HCT116 (cell line): ENCODE measurements at regions not wholly inside any gene's neighbourhood (a gene's known extent, or its start where the extent isn't known, plus 50 kb on each side); places are given as distances from the start of the nearest gene placed in this dataset.

Source experiments
- ATAC-seq: fragments of 200-7000 bp; cut with Tn5 transposase; 2 replicates; pipeline ENCODE4 v1.9.1; 2020; ENCODE audit warnings: mild to moderate bottlenecking, moderate library complexity
- BruUV-seq: library from RNA; stranded (reverse); fragments of 400-500 nt; replicated peaks from 2 replicates; lab custom pipeline; 2021; lab: Mats Ljungman, UMichigan
- CTCF ChIA-PET: fragments of 300-600 bp; sonication (Branson Sonifier 250); formaldehyde crosslinking; loops from one replicate; lab custom pipeline; 2021; ENCODE audit warnings: antibody characterized with exemption; lab: Charles Lee
- POLR2A ChIA-PET: fragments of 300-600, 350-600 bp; sonication (Branson Sonifier 250); formaldehyde crosslinking; loops from one replicate; lab custom pipeline; 2021; ENCODE audit warnings: antibody characterized with exemption; lab: Charles Lee
- RAD21 ChIA-PET, 2 experiments: fragments of 300-600 bp; sonication (Branson Sonifier 250); formaldehyde crosslinking; loops; one replicate each; lab custom pipeline; 2023; ENCODE audit warnings: low total read pairs in 2 of 2; ENCODE audit not compliant: uncharacterized antibody in 2 of 2, unreplicated experiment in 2 of 2, low non-redundant PET in 1 of 2; lab: Charles Lee
- DNase-seq: peaks from one replicate; pipeline ENCODE4 v3.0.0-alpha.2; 2010; ENCODE audit warnings: low read depth, low spot score
- H2AFZ ChIP-seq: fragments of 200-600 bp; shearing (Covaris generic), sonication (generic); 2 replicates; pipeline ENCODE4 v1.6.1; 2017; ENCODE audit warnings: low read depth, mixed run types, mixed read lengths, antibody characterized with exemption, low read length; ENCODE audit not compliant: poor library complexity, severe bottlenecking
- H3K27ac ChIP-seq: 2 replicates; pipeline ENCODE4 v1.5.1; 2012; ENCODE audit warnings: low read depth, low read length
- H3K27me3 ChIP-seq: fragments of 200-600 bp; sonication (generic); 2 replicates; pipeline ENCODE4 v1.6.1; 2016; ENCODE audit warnings: mixed run types, low read length, mixed read lengths; ENCODE audit not compliant: insufficient read depth
- H3K36me3 ChIP-seq, 2 experiments: fragments of 200-500 bp in 1 of 2; fragments of 200-600 bp in 1 of 2; sonication (Bioruptor generic) in 1 of 2; sonication (generic) in 1 of 2; 2 replicates each; pipeline versions ENCODE4 v1.5.1 to v1.6.1; 2014 to 2016; ENCODE audit warnings: low read length in 2 of 2, inconsistent platforms in 1 of 2, mixed read lengths in 1 of 2, mixed run types in 1 of 2; ENCODE audit not compliant: insufficient read depth in 2 of 2, control insufficient read depth in 1 of 2
- H3K4me1 ChIP-seq, 2 experiments: fragments of 200-600 bp in 1 of 2; sonication (generic) in 1 of 2; 2 replicates each; pipeline versions ENCODE4 v1.5.1 to v1.6.1; 2012 to 2017; ENCODE audit warnings: low read length in 2 of 2, inconsistent platforms in 1 of 2, mild to moderate bottlenecking in 1 of 2, mixed read lengths in 1 of 2, mixed run types in 1 of 2, moderate library complexity in 1 of 2; ENCODE audit not compliant: insufficient read depth in 2 of 2, control insufficient read depth in 1 of 2
- H3K4me2 ChIP-seq: fragments of 200-600 bp; sonication (generic); 2 replicates; pipeline ENCODE4 v1.6.1; 2017; ENCODE audit warnings: mixed run types, low read length, mixed read lengths
- H3K4me3 ChIP-seq, 2 experiments: fragments of 200-600 bp in 1 of 2; sonication (generic) in 1 of 2; replicated peaks in 1 of 2; 2 replicates each; pipeline ENCODE4 v1.5.1; 2011 to 2016; ENCODE audit warnings: low read length in 2 of 2, control low read depth in 1 of 2, low read depth in 1 of 2, mild to moderate bottlenecking in 1 of 2, mixed read lengths in 1 of 2, mixed run types in 1 of 2
- H3K79me2 ChIP-seq: fragments of 200-600 bp; sonication (generic); 2 replicates; pipeline ENCODE4 v1.6.1; 2017; ENCODE audit warnings: mild to moderate bottlenecking, mixed run types, low read length, moderate library complexity, mixed read lengths; ENCODE audit not compliant: insufficient read depth
- H3K9ac ChIP-seq: fragments of 200-600 bp; sonication (generic); 2 replicates; pipeline ENCODE4 v1.6.1; 2016; ENCODE audit warnings: low read length, mixed read lengths
- H3K9me2 ChIP-seq: fragments of 200-600 bp; sonication (generic), shearing (Covaris generic); 2 replicates; pipeline ENCODE4 v1.6.1; 2017; ENCODE audit warnings: mixed run types, mild to moderate bottlenecking, moderate library complexity; ENCODE audit not compliant: insufficient read depth
- H3K9me3 ChIP-seq, 2 experiments: fragments of 200-500 bp in 1 of 2; fragments of 200-600 bp in 1 of 2; sonication (Bioruptor generic) in 1 of 2; sonication (generic) in 1 of 2; 2 replicates each; pipeline ENCODE4 v1.6.1; 2014 to 2017; ENCODE audit warnings: low read length in 2 of 2, mixed read lengths in 2 of 2, inconsistent platforms in 1 of 2, low read depth in 1 of 2, mild to moderate bottlenecking in 1 of 2, mixed run types in 1 of 2, moderate library complexity in 1 of 2; ENCODE audit not compliant: control insufficient read depth in 1 of 2, insufficient read depth in 1 of 2
- H4K20me1 ChIP-seq: fragments of 200-600 bp; sonication (generic), shearing (Covaris generic); 2 replicates; pipeline ENCODE4 v1.6.1; 2017; ENCODE audit warnings: mixed run types, mild to moderate bottlenecking, moderate library complexity; ENCODE audit not compliant: insufficient read depth
- CBX3 ChIP-seq: IDR thresholded peaks from 2 replicates; pipeline ENCODE4 v1.6.1; 2012; ENCODE audit warnings: low read depth
- EGR1 ChIP-seq: IDR thresholded peaks from 2 replicates; pipeline ENCODE4 v1.6.1; 2012; ENCODE audit warnings: low read depth
- FOSL1 ChIP-seq: IDR thresholded peaks from 2 replicates; pipeline ENCODE4 v1.6.1; 2012; ENCODE audit warnings: low read depth
- POLR2A ChIP-seq: IDR thresholded peaks from 2 replicates; pipeline ENCODE4 v1.7.0; 2011; ENCODE audit warnings: borderline replicate concordance; ENCODE audit not compliant: insufficient read depth, insufficient read length; ENCODE audit errors: extremely low read depth
- RAD21 ChIP-seq: IDR thresholded peaks from 2 replicates; pipeline ENCODE4 v1.6.1; 2012; ENCODE audit warnings: low read depth, mild to moderate bottlenecking
- SRF ChIP-seq: IDR thresholded peaks from 2 replicates; pipeline ENCODE4 v1.6.1; 2012; ENCODE audit warnings: low read depth
- ZNF274 ChIP-seq: fragments of 200-500 bp; sonication (Bioruptor generic); IDR thresholded peaks from 2 replicates; pipeline ENCODE4 v1.6.1; 2014; ENCODE audit warnings: mild to moderate bottlenecking, low read depth, low read length, inconsistent platforms
- intact Hi-C: fragments of 100-400 bp; cut with micrococcal nuclease; formaldehyde crosslinking; loops from 2 replicates; pipeline ENCODE4 v1.10.0; 2022
- TF ChIP-seq, protein P1 (sequence below): IDR thresholded peaks from 2 replicates; pipeline ENCODE4 v1.6.1; 2012
- TF ChIP-seq, protein P2 (sequence below): IDR thresholded peaks from 2 replicates; pipeline ENCODE4 v1.6.1; 2011; ENCODE audit warnings: mild to moderate bottlenecking, low read length, moderate library complexity; ENCODE audit not compliant: insufficient replicate concordance; ENCODE audit errors: extremely low read depth

DNA sequence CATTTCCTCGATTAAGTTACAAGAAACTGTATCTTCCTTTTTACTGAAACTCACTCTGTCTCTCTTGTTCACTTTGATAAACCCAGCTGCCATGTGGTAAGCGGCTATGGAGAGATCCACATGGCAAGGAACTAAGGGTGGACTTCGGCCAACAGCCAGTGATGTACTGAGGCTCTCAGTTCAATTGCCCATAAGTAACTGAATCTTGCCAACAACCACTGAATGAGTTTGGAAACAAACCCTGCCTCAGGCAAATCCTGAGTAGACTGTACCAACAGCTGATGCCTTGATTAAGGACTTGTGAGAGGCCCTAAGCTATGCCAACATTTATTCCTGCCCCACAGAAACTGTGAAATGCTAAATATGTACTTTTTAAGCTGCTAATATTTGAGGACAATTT is 433.5 kb downstream of the PLOD2 start:
- DNase-seq, result no peak
- Histone ChIP-seq H3K27ac (no peak overlapping the region), H3K9me3 (no peaks in the 10 kb centered on the region), H3K27me3 (no peaks in the 10 kb centered on the region), H2AFZ (no peak overlapping the region), H3K9ac (no peak overlapping the region), H4K20me1 (no peaks in the 10 kb centered on the region), H3K4me1 (no peaks in the 10 kb centered on the region), H3K36me3 (no peaks in the 10 kb centered on the region), H3K4me3 (no peak overlapping the region), H3K4me2 (no peak overlapping the region), H3K9me2 (no peaks in the 10 kb centered on the region), H3K79me2 (no peaks in the 10 kb centered on the region)
- intact Hi-C loops, result no loop called here
- TF ChIP-seq, protein P1, sequence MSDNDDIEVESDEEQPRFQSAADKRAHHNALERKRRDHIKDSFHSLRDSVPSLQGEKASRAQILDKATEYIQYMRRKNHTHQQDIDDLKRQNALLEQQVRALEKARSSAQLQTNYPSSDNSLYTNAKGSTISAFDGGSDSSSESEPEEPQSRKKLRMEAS, result no peak
- no peak for TF ChIP-seq CBX3
- TF ChIP-seq EGR1, result no peak
- TF ChIP-seq RAD21, result no peak
- POLR2A ChIA-PET, result no interaction called here
- no peak for ATAC-seq
- CTCF ChIA-PET, result no interaction called here
- RAD21 ChIA-PET, result no interaction called here
- BruUV-seq, result no TSS peak

DNA sequence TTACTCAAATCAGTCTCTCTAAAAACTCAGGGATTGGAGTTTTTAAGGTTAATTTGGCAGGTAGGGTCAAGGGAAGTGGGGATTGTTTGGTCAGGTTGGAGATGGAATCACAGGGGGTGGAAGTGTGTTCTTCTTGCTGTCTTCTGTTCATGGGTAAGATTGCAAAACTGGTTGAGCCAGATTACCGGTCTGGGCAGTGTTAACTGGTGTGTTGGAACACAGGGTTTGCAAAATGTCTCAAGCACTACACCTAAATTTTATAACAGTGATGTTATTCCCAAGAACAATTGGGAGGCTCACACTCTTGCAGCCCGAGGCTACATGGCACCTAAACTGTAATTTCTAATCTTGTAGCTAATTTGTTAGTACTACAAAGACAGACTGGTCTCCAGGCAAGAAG is 425.4 kb downstream of the PLOD2 start:
- H3K9me3 ChIP-seq, result no peaks in the 10 kb centered on the region
- H4K20me1 ChIP-seq, result no peaks in the 10 kb centered on the region
- H3K9ac ChIP-seq, result no peak overlapping the region
- no peaks in the 10 kb centered on the region for H3K36me3 ChIP-seq
- no peak overlapping the region for H2AFZ ChIP-seq
- ChIA-PET POLR2A (no interaction called here), RAD21 (no interaction called here), CTCF (no interaction called here)
- H3K9me2 ChIP-seq, result no peaks in the 10 kb centered on the region
- TF ChIP-seq, protein P1, result no peak
- no peak for TF ChIP-seq POLR2A
- no peak for TF ChIP-seq FOSL1
- no peak for TF ChIP-seq SRF
- TF ChIP-seq ZNF274, result no peak
- TF ChIP-seq CBX3, result no peak
- TF ChIP-seq, protein P2, sequence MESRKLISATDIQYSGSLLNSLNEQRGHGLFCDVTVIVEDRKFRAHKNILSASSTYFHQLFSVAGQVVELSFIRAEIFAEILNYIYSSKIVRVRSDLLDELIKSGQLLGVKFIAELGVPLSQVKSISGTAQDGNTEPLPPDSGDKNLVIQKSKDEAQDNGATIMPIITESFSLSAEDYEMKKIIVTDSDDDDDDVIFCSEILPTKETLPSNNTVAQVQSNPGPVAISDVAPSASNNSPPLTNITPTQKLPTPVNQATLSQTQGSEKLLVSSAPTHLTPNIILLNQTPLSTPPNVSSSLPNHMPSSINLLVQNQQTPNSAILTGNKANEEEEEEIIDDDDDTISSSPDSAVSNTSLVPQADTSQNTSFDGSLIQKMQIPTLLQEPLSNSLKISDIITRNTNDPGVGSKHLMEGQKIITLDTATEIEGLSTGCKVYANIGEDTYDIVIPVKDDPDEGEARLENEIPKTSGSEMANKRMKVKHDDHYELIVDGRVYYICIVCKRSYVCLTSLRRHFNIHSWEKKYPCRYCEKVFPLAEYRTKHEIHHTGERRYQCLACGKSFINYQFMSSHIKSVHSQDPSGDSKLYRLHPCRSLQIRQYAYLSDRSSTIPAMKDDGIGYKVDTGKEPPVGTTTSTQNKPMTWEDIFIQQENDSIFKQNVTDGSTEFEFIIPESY, result no peak
- no peaks in the 10 kb centered on the region for H3K4me1 ChIP-seq
- DNase-seq, result no peak
- BruUV-seq, result no TSS peak
- H3K79me2 ChIP-seq, result no peaks in the 10 kb centered on the region
- H3K27me3 ChIP-seq, result no peaks in the 10 kb centered on the region
- no peak overlapping the region for H3K4me2 ChIP-seq
- no peak overlapping the region for H3K27ac ChIP-seq
- H3K4me3 ChIP-seq, result no peak overlapping the region
- intact Hi-C loops, result no loop called here
- no peak for ATAC-seq
